ENCODE measurements at regions not wholly inside any gene's neighbourhood (a gene's known extent, or its start where the extent isn't known, plus 50 kb on each side); places are given as distances from the start of the nearest gene placed in this dataset.

DNA sequence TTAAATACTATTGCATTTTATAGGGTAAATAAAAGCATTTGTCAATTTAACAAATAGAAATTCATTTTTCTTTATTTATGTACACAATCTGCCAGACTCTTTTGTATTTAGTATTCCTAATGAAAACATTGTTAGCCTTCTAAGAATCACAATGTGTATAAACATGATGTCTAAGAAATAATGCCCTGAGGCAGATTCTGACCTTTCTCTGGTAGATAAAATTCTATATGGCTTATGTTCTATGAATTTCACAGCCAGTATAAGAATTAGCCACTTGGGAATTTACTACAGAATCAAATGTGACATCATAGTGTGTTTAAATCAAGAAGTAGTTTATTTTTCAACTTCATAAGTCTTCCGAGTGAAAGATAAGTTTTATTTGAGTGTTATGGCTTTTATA lies 457.4 kb downstream of the ZIC1 start:
- no peaks in the 10 kb centered on the region for H3K4me1 Mint-ChIP-seq
- no peak overlapping the region for H3K4me3 Mint-ChIP-seq
- DNase-seq: no peak
- H3K27ac Mint-ChIP-seq: no peak overlapping the region
- peaks cover 7% of the 10 kb centered on the region for H3K9me3 Mint-ChIP-seq
- no peaks in the 10 kb centered on the region for H3K36me3 Mint-ChIP-seq
- no peaks in the 10 kb centered on the region for H3K27me3 Mint-ChIP-seq

DNA sequence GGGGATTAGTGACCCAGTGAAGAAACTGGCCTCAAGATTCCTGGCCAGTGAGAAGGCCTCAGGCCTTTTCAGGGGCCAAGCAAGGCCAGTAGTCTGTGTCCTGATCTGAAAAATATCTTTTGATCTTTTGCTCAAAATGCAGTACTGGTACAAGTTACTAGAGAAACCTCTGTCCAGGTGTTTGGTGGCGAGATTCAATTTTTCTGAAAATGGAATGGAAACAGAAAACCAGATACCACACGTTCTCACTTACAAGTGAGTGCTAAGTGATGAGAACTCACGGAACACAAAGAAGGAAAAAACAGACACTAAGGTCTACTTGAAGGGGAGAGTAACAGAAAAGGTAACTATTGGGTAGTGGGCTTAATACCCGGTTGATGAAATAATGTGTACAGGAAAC lies 463.4 kb downstream of the ZIC1 start:
- no peak for DNase-seq
- Mint-ChIP-seq H3K36me3 (no peaks in the 10 kb centered on the region), H3K27ac (no peak overlapping the region), H3K9me3 (peaks cover 7% of the 10 kb centered on the region), H3K27me3 (no peaks in the 10 kb centered on the region), H3K4me3 (no peak overlapping the region), H3K4me1 (no peaks in the 10 kb centered on the region)

DNA sequence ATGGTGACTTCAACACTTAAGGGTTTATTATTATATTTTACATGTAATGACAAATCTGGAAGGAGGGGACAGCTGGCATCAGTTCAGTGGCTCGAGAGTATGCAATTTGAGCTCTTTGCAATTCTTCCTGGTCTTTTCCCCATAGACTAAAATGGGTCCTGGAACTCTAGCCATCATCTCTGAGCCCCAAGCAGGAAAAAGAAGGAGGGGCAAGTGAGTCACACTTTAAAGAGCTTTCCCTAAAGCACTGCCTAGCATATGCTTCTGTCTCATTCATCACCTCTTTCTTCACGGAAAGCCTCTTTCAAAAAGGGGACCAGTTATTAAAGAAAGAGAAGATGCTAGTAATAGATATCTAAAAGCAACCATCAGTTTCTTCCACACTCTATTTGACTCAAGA lies 466.3 kb downstream of the ZIC1 start:
- Mint-ChIP-seq H3K4me3 (no peak overlapping the region), H3K36me3 (no peaks in the 10 kb centered on the region), H3K27me3 (no peaks in the 10 kb centered on the region), H3K27ac (no peak overlapping the region), H3K9me3 (peaks cover 3% of the 10 kb centered on the region), H3K4me1 (no peaks in the 10 kb centered on the region)
- no peak for DNase-seq

DNA sequence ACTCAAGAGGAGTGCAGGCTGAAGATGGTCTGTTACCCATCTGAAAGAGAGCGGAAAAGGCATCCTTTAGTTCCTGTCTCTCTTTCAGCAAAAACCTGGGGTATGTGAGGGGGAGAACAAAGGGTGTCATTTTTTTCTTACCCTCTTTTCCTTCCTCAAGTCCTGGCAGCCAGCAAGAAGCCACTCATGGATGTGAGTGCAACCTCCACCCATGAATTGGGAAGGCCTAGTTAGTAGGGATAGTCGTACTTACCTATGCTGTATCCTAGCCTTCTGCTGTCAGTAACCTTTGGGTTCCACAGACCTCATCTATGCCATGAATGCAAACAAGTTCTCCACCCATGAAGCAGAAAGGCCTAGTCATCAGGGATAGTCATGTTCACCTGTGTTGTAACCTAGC lies 472.8 kb downstream of the ZIC1 start:
- DNase-seq: no peak
- H3K36me3 Mint-ChIP-seq: no peaks in the 10 kb centered on the region
- H3K4me3 Mint-ChIP-seq: no peak overlapping the region
- peaks cover 7% of the 10 kb centered on the region for H3K9me3 Mint-ChIP-seq
- no peaks in the 10 kb centered on the region for H3K4me1 Mint-ChIP-seq
- H3K27me3 Mint-ChIP-seq: no peaks in the 10 kb centered on the region
- no peak overlapping the region for H3K27ac Mint-ChIP-seq

DNA sequence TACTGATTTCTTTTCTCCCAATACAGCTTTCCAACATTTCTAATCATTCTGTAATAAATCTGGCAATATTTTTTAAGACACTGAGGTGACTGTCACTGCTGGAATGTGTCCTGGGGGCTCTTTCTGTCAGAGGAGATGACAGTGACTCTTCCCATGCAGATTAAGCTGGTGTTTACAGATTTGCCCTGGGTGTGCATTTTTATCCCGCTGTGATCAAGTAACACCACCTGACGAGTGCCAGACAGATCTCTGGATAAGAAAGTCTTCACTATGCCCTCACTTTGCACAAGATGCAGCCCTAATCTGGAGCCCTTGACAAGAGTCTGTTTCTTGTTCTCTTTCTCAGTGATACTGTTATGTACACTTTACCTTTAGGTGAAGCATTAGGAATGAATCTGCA lies 477.7 kb downstream of the ZIC1 start:
- no peaks in the 10 kb centered on the region for H3K36me3 Mint-ChIP-seq
- no peak overlapping the region for H3K27ac Mint-ChIP-seq
- no peaks in the 10 kb centered on the region for H3K27me3 Mint-ChIP-seq
- H3K9me3 Mint-ChIP-seq: peaks cover 3% of the 10 kb centered on the region
- no peak for DNase-seq
- H3K4me3 Mint-ChIP-seq: no peak overlapping the region
- H3K4me1 Mint-ChIP-seq: no peaks in the 10 kb centered on the region

DNA sequence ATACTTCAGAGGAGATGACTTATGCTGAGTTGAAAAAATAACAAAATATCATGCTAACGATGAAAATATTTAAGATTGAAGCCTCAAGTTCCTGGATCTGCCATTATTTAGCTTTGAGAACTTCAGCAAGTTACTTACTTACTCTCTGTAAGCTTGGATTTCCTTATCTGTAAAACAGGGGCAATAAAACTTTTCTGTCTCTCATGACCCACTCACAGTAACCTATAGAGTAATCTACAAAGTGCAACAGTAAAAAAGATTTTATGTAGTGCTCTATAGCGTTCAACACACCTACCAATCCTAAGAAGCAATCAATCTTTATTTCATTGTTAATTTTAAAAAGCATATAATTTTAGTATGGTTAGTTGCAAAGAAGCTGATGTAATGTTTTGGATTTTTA lies 478.6 kb downstream of the ZIC1 start:
- no peaks in the 10 kb centered on the region for H3K4me1 Mint-ChIP-seq
- DNase-seq: no peak
- no peaks in the 10 kb centered on the region for H3K36me3 Mint-ChIP-seq
- H3K4me3 Mint-ChIP-seq: no peak overlapping the region
- peaks cover 3% of the 10 kb centered on the region for H3K9me3 Mint-ChIP-seq
- no peak overlapping the region for H3K27ac Mint-ChIP-seq
- H3K27me3 Mint-ChIP-seq: no peaks in the 10 kb centered on the region

DNA sequence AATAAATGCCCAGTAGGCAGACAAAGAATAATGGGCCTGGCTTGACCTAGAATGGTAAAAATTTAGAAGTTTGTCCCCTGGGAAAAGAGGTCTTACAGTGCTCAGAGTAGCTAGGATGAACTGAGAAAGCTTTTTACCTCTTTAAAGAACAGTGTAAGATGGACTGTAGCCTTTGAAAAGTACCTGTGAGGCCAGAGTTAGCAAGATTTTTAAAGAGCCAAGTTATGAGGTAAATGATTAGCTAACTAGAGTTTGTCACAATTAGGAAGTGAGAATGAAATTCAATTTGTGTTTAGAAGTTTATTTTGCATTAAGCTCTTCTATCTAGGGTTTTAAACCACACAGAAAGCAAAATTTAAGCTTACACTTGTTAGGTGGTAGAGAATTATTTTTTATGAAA lies 480.9 kb downstream of the ZIC1 start:
- Mint-ChIP-seq H3K36me3 (no peaks in the 10 kb centered on the region), H3K4me1 (no peaks in the 10 kb centered on the region), H3K9me3 (peaks cover 3% of the 10 kb centered on the region), H3K27me3 (no peaks in the 10 kb centered on the region), H3K4me3 (no peak overlapping the region), H3K27ac (no peak overlapping the region)
- no peak for DNase-seq

DNA sequence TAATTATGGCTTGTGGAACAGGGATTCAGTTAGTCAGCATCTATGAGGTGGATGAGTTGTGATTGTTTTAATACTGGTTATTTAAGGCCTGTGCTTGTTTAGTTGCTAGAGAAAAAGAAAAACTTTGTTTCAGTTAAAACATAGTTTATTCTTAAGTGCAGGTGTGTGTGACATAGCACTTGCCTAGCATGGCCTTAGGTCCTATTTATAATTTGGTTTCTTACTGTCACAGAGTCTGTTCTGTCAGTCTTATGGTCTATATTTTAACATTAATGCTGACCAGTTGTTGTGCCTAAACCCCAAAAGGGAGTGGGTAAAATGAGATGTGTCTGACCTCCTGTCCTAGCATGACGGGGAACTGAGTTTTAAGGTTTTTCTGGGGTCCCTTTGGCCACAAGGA lies 486.3 kb downstream of the ZIC1 start:
- DNase-seq: no peak
- no peaks in the 10 kb centered on the region for H3K27me3 Mint-ChIP-seq
- no peaks in the 10 kb centered on the region for H3K4me1 Mint-ChIP-seq
- H3K36me3 Mint-ChIP-seq: no peaks in the 10 kb centered on the region
- H3K9me3 Mint-ChIP-seq: no peaks in the 10 kb centered on the region
- H3K4me3 Mint-ChIP-seq: no peak overlapping the region
- H3K27ac Mint-ChIP-seq: no peak overlapping the region

DNA sequence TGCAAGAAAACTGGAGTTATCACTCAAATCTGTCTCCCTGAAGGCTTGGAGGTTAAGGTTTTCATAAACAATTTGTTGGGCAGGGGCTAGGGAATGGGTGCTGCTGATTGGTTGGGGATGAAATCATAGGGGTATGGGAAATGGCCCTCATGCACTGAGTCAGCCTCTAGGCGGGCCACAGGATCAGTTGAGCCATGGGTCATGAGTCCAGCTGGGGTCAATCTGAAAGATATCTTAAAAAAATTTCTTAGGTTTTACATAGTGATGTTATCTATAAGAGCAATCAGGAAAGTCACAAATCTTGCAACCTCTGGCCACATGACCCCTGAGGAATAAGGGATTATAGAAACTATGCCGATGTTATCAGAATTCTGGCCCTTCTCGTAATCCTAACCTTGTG lies 491.7 kb downstream of the ZIC1 start:
- H3K27ac Mint-ChIP-seq: no peak overlapping the region
- H3K4me3 Mint-ChIP-seq: no peak overlapping the region
- DNase-seq: no peak
- H3K27me3 Mint-ChIP-seq: no peaks in the 10 kb centered on the region
- H3K9me3 Mint-ChIP-seq: no peaks in the 10 kb centered on the region
- H3K36me3 Mint-ChIP-seq: no peaks in the 10 kb centered on the region
- no peaks in the 10 kb centered on the region for H3K4me1 Mint-ChIP-seq

DNA sequence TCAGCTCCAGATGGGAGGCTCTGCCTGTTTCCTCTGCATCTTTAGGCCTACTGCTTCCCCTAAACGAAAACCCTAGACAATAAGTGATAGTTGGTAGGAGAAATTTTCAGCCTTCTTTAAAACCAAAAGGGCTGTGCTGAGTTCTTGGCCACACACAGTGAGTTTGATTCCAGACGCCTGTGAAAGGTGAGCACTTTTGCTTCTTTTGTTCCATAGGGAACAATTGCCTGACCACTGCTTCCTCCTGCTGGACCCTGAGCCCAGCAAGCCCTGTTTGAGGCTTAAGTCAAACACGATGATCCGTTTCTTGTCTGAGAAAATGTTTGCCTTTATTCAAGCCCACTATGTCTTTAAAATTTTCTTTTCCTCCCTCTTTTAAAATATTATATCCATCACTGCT lies 493.9 kb downstream of the ZIC1 start:
- Mint-ChIP-seq H3K4me1 (no peaks in the 10 kb centered on the region), H3K4me3 (no peak overlapping the region), H3K27me3 (no peaks in the 10 kb centered on the region), H3K27ac (no peak overlapping the region), H3K36me3 (no peaks in the 10 kb centered on the region), H3K9me3 (no peaks in the 10 kb centered on the region)
- DNase-seq: no peak

DNA sequence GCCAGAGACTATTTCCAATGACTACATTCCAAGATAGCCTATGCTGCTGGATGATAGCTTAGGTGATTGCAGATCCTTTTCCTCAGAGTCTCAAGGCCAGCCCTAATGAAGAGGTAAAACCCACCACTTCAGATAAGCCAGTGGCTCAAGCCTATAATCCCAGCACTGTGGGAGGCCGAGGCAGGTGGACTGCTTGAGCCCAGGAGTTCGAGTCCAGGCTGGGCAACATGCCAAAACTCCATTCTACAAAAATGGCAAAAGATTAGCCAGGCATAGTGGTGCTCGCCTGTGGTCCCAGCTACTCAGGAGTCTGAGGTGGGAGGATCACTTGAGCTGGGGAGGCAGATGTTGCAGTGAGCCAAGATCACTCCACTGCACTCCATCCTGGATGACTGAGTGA lies 495.3 kb downstream of the ZIC1 start:
- Mint-ChIP-seq H3K9me3 (no peaks in the 10 kb centered on the region), H3K4me3 (no peak overlapping the region)

DNA sequence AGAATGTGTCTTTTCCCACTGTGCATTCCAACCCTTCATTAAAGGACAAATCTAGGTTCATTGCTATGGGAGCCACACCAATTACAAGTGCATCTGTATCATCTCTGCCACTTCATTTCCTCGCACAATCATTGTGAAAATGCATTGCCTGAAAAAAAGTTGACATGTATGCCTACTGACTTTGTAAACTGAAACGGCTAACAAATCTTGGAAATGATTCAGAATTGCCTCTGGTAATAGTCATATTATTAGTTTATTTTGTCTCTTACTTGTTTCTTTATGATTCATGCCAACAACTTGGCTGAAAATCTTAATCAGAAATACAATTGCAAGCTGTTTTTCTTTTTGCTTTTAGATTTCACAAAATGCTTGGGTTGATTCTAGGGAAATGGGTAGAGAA lies 497.1 kb downstream of the ZIC1 start:
- no peak for DNase-seq
- H3K4me3 Mint-ChIP-seq: no peak overlapping the region
- peaks cover 1% of the 10 kb centered on the region for H3K9me3 Mint-ChIP-seq
- no peak overlapping the region for H3K27ac Mint-ChIP-seq
- H3K4me1 Mint-ChIP-seq: no peaks in the 10 kb centered on the region
- H3K36me3 Mint-ChIP-seq: no peaks in the 10 kb centered on the region
- no peaks in the 10 kb centered on the region for H3K27me3 Mint-ChIP-seq

More for the DNA sequence above, 495.3 kb downstream of the ZIC1 start:
- H3K36me3 Mint-ChIP-seq: no peaks in the 10 kb centered on the region
- H3K4me1 Mint-ChIP-seq: no peaks in the 10 kb centered on the region
- no peaks in the 10 kb centered on the region for H3K27me3 Mint-ChIP-seq
- DNase-seq: no peak
- no peak overlapping the region for H3K27ac Mint-ChIP-seq

DNA sequence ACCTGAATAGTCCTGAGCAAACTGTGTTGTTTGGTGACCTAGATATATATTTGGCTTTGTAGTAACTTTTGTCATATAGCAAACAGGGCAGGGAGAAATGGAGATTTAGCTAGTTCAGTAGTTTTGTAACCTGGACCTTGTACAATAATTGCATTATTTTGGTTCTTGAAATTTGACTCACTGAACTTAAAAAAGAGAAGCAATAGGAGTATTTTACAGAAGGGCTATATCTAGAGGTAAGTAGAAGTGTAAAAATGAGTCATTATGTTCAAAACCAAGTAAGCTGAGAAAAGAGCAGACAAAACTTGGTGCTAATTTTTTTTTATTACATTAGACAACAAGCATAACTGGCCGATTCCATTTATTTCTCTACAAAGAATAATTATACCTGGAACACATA lies 505.4 kb downstream of the ZIC1 start:
- H3K27ac Mint-ChIP-seq: no peak overlapping the region
- no peak overlapping the region for H3K4me3 Mint-ChIP-seq
- H3K36me3 Mint-ChIP-seq: no peaks in the 10 kb centered on the region
- H3K27me3 Mint-ChIP-seq: no peaks in the 10 kb centered on the region
- peaks cover 4% of the 10 kb centered on the region for H3K9me3 Mint-ChIP-seq
- no peaks in the 10 kb centered on the region for H3K4me1 Mint-ChIP-seq
- no peak for DNase-seq

DNA sequence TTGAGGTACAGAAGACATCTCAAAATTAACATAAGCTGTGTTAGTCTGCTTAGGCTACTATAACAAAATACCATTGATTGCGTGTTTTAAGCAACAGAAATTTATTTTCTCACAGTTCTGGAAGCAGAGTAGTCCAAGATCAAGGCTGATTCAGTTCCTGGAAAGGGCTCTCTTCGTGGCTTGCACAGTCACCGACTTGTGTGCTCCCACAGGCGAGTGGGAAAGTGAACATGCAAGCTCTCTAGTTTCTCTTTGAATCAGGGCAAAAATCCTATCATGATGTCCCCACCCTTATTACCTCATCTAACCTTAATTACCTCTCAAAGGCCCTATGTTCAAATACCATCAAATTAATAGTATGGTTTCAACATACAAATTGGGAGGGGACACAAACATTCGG lies 505.9 kb downstream of the ZIC1 start:
- H3K4me1 Mint-ChIP-seq: no peaks in the 10 kb centered on the region
- no peaks in the 10 kb centered on the region for H3K36me3 Mint-ChIP-seq
- H3K9me3 Mint-ChIP-seq: peaks cover 4% of the 10 kb centered on the region
- no peaks in the 10 kb centered on the region for H3K27me3 Mint-ChIP-seq
- no peak for DNase-seq
- no peak overlapping the region for H3K27ac Mint-ChIP-seq
- no peak overlapping the region for H3K4me3 Mint-ChIP-seq

DNA sequence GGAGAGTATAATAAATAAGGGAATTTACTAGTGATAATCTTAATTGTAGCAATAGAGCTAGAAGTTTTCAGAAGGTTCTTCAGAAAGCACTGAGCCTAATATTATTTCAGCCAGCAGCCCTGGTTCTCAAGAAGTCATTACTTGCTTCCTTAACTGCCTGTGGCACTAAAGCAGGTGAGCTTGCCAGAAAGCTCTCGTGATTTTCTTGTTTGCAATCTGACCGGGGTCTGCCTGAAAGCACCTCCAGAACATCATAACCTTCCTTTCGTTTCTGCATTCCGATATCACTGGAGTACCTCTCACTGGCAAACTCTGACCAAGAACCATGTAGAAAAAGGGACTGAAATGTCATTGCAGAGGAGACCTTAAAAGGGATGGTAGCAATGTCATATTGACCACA lies 510.3 kb downstream of the ZIC1 start:
- no peak overlapping the region for H3K27ac Mint-ChIP-seq
- no peak for DNase-seq
- H3K9me3 Mint-ChIP-seq: peaks cover 1% of the 10 kb centered on the region
- no peaks in the 10 kb centered on the region for H3K36me3 Mint-ChIP-seq
- no peak overlapping the region for H3K4me3 Mint-ChIP-seq
- H3K27me3 Mint-ChIP-seq: no peaks in the 10 kb centered on the region
- no peaks in the 10 kb centered on the region for H3K4me1 Mint-ChIP-seq

DNA sequence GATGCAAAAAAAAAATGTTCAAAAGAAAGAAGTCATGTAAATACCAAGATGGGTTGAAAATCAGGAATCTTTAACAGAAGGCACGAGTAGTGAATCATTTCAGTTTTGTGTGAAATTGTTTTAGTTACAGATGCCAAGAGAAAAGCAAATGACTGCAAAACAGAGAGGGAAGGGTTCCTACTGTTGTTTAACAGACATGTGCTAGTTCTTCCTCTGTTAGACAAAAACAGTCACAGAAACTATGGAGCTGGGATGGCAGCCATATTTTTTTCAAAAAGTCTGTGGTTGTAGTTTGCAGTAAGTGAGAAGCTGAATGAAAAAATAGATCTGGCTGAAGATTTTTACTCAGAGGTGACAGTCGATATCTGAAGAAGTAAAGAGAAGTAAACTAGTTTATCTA lies 511.9 kb downstream of the ZIC1 start:
- Mint-ChIP-seq H3K27ac (no peak overlapping the region), H3K36me3 (no peaks in the 10 kb centered on the region), H3K4me1 (no peaks in the 10 kb centered on the region), H3K4me3 (no peak overlapping the region), H3K27me3 (no peaks in the 10 kb centered on the region), H3K9me3 (peaks cover 1% of the 10 kb centered on the region)
- DNase-seq: no peak

DNA sequence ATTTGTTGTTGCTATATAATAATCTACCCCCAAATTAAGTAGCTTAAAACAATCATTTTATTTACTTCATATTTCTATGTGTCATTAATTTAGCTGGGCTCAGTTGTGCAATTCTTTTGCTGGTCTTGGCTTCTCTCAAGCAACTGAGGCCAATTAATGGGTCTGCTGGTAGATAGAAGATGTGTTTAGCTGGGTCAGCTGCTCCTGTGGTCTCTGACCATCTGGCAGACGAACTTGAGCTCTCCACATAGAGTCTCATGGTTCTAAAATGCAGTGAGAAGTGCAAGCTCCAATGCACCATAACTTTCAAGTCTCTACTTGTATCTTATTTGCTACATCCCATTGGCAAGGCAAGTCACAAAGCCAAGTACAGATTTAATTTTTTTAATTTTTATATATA lies 515.6 kb downstream of the ZIC1 start:
- H3K27ac Mint-ChIP-seq: no peak overlapping the region
- peaks cover 4% of the 10 kb centered on the region for H3K9me3 Mint-ChIP-seq
- H3K36me3 Mint-ChIP-seq: no peaks in the 10 kb centered on the region
- H3K27me3 Mint-ChIP-seq: no peaks in the 10 kb centered on the region
- H3K4me1 Mint-ChIP-seq: no peaks in the 10 kb centered on the region
- no peak for DNase-seq
- H3K4me3 Mint-ChIP-seq: no peak overlapping the region

Data from activated naive CD8-positive, alpha-beta T cell treated with anti-CD3 and anti-CD28 coated beads for 36 hours (primary cell).